ENCODE measurements at regions not wholly inside any gene's neighbourhood (a gene's known extent, or its start where the extent isn't known, plus 50 kb on each side); places are given as distances from the start of the nearest gene placed in this dataset.

DNA sequence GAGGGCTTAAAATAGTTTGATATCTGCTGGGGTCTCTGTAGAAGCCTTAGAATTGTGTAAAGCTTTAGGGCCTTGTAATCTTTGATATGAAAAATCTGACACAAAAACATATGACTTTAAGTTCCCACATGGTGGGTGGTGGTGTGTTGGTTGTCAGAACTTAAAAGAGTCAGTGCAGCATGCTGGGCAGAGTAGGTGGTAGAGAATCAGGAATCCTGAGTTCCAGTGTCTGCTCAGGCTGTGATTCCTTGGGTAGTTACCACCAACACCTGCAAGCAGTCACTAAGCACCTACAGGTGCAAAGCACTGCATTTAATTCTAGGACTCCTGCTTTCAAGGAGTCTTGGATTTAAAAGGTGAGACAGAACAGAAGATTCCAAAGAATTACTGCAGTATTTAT lies 144.6 kb downstream of the ACER2 start:
- no peak for TF ChIP-seq EZH2 (IDR thresholded peaks at IDR 0.05; ENCODE audit: low read length, unreplicated experiment)
- TF ChIP-seq, protein P1, sequence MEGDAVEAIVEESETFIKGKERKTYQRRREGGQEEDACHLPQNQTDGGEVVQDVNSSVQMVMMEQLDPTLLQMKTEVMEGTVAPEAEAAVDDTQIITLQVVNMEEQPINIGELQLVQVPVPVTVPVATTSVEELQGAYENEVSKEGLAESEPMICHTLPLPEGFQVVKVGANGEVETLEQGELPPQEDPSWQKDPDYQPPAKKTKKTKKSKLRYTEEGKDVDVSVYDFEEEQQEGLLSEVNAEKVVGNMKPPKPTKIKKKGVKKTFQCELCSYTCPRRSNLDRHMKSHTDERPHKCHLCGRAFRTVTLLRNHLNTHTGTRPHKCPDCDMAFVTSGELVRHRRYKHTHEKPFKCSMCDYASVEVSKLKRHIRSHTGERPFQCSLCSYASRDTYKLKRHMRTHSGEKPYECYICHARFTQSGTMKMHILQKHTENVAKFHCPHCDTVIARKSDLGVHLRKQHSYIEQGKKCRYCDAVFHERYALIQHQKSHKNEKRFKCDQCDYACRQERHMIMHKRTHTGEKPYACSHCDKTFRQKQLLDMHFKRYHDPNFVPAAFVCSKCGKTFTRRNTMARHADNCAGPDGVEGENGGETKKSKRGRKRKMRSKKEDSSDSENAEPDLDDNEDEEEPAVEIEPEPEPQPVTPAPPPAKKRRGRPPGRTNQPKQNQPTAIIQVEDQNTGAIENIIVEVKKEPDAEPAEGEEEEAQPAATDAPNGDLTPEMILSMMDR (conservative IDR thresholded peaks at IDR 0.05; ENCODE audit: low read depth, low read length), result no peak
- TF ChIP-seq EZH2phosphoT487 (IDR thresholded peaks at IDR 0.05; ENCODE audit: borderline replicate concordance, low read length), result no peak

All from PC-3 (cell line).